GM21786 (cell line): ENCODE measurements at regions not wholly inside any gene's neighbourhood (a gene's known extent, or its start where the extent isn't known, plus 50 kb on each side); places are given as distances from the start of the nearest gene placed in this dataset.

Experiments used
- ATAC-seq: cut with Tn5 transposase; IDR thresholded peaks from one replicate; pipeline ENCODE4 v1.9.1; 2021; ENCODE audit not compliant: unreplicated experiment

DNA sequence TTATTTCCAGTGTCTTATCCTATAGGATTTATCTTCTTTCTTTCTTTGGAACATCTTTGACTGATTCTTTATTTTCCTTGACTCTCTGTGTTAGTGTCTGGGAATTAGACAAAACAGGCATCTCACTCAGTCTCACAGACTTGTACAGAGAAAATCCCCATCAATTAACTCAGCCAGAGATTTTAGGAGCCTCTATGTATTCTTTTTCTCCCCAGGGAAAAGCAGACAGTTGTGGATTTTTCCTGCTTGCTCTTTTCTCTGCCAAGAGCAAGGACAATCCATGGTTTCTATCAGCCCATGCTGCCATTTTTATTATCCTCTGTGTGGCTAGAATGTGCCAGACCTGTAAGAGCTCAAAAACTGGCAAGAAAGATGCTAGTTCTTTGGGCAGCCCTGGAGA lies 595.1 kb downstream of the SNAPC1 start:
- ATAC-seq = no peak

DNA sequence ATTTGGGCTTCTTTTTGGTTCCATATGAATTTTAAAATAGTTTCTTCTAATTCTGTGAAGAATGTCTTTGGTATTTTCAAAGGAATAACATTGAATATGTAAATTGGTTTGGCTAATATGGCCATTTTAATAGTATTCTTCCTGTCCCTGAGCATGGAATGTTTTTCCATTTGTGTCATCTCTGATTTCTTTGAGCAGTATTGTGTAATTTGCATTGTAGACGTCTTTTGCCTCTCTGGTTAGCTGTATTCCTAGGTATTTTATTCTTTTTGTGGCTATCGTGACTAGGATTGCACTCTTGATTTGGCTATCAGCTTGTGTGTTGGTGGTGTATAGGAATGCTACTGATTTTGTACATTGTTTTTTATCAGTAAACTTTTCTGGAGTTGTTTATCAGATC lies 601.9 kb downstream of the SNAPC1 start:
- ATAC-seq = no peak

DNA sequence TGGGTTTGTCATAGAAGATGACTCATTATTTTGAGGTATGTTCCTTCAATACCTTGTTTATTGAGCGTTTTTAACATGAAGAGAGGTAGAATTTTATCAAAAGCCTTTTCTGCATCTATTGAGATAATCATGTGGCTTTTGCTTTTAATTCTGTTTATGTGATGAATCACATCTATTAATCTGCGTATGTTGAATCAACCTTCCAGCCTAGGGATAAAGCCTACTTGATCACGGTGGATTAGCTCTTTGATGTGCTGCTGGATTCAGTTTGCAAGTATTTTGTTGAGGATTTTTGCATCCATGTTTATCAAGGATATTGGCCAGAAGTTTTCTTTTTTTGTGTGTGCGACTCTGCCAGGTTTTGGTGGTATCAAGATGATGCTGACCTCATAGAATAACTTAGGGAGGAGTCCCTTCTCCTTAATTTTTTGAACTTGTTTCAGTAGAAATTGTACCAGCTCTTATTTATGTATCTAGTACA lies 602.6 kb downstream of the SNAPC1 start:
- no peak for ATAC-seq

DNA sequence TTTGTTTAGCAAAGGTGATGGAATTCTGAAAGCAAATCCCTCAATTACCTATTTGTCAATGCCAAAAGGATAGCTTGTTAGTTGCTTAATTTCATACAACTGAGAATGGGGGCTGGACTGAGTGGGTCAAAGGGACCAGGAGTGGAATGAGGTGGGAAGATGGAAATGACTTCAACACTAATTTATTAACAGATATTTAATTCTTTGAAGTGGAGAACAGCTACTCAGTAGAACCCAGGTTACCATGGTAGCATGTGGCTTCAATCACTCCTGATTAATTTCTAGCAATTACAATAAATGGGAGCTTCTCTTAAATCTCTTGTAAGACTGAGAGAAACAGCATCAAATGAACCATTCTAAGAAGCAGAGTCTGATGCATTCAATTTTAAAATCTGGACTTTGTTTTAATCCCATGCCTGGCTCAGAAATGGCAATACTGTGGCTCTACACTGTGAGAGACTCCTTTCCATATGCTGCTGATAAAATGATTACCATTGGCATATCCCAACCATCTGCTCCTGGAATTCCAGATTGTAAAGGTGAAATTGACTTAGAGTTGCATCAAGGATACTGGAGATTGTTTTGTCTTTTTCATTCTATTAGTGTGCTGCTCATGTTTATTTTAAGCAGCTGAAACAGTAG lies 607.8 kb downstream of the SNAPC1 start:
- no peak for ATAC-seq

DNA sequence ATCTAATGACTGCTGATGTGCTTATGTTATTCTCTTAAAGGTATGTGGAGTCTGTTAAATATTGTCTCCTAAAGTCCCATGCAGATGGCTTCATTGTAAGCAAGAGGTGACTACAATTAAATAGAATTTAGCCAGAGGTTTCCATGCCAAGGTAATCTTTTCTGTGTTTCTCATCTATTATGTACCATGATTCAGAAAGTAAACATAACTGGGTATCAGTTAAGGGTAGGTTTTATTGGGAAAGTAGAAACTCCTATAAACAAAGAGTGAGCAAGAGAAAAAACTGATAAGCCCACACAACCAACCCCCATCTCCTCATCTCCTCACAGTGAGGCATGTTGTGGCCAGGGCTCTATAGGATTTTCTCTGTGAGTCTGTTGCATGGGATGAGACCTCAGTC lies 611.7 kb downstream of the SNAPC1 start:
- ATAC-seq = no peak

DNA sequence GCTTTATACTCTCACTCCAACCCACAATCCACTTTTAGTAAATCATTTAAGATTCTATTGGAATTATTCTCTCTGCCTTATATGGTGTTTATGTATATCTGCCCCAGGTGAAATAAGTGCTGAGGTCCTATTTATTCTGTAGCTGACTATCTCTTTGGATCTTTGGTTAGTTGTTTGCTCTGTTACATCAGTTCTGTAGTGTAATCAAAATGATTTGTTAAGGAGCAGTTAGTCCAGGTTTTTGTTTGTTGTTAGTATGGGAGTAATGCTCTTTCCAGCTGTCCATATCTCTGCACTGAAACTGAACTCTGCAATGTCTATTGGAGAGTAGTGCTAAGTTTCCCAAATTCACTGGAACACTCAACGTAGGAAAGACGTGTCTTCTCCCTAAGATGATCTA lies 615.8 kb downstream of the SNAPC1 start:
- no peak for ATAC-seq

DNA sequence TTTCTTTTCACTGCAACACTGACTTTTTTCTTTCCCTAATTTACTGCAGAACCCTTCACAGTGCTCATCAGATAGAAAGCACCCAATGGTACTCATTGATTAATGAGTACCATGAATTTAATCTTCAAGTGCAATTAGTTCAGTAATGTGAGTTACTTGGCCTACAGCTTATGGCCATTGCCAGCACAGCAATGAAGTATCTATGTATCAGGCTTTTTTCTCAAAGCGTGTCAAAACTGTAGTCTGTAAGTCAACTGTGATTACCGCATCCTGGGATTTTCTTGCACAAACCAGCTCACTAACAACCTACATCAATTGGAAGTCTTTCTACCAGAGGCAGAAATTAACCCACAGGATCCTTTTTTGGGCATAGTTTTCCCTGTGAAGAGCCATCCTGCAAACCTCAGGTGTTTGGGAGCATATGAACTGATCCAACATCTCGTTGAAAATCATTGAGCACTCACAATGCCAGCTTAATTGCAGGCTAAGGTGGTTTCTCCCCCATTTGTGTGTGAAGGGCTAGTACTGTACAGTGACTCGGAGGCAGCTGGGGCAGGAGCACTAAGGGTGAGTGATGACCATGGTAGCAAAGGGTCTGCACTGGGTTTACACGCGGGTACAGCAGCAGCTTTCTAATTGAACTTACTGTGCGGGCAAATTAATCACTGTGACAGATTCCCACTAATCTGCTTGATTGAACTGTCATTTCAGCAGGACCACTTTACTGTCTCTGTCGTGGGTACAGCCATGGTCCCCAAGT lies 619.3 kb downstream of the SNAPC1 start:
- no peak for ATAC-seq

DNA sequence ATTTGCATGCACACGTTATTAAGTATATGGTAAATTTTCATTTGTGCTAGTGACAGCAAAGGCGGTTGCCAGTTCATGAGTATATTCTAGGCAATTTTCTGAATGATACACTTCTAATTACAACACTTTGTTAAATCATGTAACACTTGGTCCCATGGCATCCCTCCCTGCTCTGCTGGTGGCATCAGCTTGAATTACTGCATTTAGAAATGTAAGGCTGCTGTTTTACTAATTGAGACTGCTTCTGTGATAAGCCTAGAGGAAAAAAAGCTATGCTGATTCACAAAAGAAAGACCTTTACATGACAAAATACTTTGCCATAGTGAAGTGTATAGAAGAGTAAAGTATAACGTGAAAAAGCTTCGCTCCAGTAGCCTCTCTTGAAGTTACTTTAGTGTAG lies 636.1 kb downstream of the KCNH5 start:
- ATAC-seq = no peak

DNA sequence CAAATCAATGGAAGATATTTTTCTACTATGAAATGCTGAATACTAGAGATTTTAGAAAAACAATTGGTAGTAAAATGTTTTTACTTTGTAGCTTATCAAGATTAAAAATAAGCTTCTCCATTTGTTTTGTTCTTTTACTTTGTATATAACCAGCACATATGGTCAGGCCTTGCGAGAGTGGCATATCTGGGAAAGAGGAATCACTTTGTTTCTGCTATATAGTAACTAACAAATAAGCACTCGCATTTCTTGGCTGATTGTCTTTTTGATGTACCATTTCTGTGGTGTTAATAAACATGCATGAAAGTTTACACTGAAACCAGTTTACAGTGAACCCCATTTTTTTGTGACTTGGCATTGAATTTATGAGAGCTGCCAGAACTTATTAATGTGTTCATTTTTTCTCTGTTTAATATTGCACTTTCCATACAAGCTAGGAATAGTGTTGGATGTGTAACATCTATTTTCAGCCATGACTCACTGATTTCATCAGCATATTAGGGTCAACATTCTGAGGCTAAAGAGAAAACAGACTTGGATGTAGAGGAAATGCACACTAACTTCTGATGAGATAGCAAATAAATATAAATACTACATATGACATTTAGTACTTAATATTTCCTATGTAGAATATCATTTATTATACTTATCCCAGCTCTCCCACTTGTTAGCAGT lies 635.5 kb downstream of the KCNH5 start:
- ATAC-seq = no peak

DNA sequence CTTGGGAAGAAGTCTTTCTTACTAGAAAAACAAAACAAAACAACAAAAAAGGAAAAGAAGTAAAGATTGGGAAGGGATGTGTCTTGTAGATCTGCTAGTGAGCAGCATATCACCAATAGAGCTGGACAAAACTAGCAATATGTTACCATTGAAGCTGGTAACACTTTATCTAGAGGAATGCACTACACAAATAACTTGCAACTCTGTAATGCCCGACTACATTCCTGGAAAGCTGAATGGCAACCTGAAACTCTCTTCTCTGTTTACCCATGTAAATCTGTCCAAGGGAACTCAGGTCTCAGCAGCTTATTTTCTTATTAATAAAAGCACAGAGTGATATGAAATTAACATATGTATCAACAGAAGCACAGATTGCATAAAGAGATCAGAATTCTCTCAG lies 624.4 kb downstream of the KCNH5 start:
- ATAC-seq = no peak

DNA sequence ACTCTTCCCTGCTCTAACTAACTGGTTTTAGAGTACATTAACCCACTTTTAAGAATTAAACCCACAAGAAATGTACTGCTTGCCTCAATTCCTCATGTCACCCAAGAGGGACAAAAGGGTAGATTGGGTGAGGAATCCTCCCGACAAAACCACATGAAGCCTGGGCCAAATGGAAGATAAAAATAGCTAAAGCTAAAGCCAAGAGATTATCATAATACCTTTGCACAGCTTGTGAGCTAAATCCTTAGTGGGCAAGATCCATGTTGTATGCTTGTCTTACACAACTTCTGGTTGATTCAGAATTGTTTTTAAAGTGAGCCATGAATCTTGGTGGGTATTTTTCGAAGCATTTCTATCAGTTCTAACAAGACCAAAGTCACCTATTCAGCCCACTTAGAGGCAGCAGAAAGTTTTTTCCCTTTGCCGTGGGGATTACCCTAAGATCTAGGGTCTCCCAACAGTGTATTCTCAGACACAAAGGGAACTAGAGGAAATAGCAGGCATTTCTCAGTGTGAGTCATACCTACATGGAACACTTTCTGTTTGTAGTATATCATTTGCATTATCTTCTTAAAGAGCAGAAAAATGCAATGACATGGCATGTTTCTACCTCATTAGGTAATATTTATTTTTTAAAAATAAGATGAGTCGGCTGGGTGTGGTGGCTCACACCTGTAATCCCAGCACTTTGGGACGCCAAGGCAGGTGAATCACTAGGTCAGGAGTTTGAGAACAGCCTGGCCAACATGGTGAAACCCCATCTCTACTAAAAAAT lies 616.6 kb downstream of the KCNH5 start:
- ATAC-seq = no peak

DNA sequence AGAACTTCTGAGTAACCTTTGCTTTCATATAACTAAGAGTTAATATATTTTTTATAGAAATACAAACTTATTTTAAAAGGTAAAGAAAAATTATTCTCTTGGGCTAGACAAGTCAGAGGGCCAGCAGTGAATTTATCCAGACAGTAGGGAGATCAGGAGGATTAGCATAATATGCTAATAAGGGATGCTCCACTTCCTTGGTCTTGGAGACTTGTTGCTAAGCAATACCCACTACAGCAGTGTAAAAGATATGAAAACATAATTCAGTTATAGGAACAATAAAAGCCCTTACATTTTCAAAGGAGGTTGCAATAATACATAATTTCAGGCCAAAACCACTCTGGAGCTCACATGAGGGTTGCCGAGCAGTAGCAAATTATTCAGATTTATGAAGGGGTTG lies 615.6 kb downstream of the KCNH5 start:
- ATAC-seq = no peak

DNA sequence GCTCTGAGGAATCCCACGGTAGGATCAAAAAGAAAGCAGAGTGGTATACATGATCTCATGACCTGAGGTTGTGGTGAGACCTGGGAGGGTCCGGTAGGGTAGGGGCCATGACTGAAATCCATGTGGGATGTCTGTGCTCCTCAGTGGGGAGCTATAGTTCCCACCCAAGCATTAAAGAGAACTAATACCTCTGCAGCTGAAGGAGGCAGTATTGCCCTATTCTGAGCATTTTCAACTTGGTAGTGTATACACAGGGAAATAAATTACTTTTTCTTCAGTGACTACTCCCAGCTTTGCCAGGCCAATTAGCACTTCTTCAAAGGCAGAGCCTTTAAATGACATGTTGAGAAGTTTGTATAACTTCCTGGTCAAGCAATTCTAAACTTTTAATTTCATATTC lies 613.8 kb downstream of the KCNH5 start:
- no peak for ATAC-seq

DNA sequence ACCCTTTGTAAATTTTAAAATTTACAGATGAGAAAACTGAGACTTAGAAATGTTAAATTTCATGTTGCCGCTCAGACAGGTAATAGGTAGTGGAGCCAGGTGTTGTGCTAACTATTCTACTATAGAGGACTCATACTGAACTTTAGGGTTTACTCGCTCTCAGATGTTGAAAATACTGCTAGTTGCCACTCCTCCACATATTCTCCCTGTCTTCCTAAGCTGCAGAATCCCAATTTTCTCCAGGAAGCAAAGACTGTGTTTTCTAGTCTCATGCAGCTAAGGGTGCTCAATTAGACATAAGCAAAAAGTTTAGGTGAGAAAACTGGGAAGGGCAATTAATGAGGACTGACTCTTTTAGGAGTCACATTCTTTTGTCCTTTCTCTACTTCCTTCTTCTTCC lies 612.3 kb downstream of the KCNH5 start:
- ATAC-seq = no peak

DNA sequence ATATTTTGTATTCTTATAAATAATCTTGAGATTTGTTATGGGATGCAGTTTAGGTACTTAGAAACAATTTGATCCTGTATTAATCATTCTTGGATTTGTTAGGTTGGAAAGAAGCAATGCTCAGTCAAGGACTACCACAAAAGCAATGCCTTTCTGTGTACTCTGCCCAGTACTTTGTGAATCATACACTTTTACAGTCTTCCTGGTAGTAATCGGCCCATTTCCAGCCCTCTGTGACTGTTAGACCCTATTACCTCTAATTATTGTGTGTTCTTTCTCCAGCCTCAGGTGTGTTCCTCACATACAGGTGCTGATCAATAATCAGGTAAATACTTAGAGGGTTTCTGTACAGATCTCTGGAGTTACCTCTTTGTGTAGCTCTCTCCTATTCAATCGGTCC lies 609.0 kb downstream of the KCNH5 start:
- no peak for ATAC-seq

DNA sequence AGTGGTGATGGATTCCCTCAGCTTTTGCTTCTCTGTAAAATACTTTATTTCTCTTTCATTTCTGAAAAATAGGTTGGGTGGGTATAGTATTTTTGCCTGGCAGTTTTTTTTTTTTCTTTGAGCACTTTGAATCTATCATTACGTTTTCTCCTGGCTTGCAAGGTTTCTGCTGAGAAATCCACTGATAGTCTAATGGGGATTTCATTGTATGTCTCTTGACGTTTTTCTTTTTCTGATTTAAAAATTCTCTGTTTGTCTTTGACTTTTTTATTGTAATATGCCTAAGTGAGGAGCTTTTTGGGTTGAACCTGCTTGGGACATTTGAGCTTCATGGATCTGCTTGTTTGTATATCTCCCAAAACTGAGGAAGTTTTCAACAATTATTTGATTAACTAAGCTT lies 606.0 kb downstream of the KCNH5 start:
- ATAC-seq = no peak

DNA sequence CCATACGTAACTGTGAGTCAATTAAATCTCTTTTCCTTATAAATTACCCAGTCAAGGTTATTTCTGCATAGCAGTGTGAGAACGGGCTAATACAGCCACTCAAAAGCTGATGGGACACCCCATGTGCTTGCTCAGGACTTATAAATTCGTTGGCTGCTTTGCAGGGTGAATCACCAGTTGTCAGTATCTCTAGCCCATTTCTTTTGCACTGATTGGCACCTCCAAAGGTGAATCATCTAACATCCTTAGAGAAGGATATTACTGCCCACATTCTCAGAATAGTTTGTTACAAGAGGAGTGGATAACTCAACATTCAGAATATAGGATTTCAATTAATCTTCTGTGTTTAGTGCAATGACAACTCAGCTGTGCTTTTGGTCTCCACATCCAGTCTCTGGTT lies 601.5 kb downstream of the KCNH5 start:
- ATAC-seq = no peak

DNA sequence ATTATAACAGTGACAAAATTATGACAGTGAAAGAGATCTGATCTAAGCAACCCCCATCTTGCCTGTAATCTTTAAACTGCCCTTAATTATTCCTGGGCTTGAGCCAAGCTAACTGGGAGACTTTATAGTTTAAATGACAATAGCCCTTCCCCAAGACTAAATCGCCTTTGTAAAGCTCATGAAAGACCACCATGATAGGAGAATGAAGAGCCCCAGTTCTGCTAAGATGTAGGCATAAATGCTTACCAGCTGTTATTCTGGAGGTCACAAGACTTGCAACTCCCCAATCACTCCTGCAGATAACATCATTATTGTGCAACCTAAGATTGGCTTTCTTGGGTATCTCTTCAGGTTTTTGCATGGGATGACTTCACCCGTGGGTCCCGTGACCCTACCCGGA lies 599.7 kb downstream of the KCNH5 start:
- no peak for ATAC-seq

DNA sequence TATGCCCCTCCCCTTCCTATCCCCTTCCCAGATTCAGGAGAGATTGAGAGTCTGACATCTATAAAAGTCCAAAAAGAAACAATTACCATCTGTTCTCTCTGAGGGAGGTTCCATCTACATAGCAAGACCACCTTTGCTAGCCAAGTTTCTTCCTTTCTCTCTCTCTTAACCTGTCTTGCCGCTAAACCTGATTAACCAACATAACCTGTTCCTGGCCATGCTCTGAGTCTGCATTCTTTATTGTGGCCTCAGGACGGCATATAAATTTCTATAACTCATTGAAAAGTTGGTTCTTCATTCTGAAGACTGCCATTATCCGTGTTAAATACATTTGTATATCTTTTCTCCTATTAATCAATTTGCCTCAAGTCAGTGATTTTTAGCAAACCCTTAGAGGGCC lies 594.0 kb downstream of the KCNH5 start:
- ATAC-seq = no peak

DNA sequence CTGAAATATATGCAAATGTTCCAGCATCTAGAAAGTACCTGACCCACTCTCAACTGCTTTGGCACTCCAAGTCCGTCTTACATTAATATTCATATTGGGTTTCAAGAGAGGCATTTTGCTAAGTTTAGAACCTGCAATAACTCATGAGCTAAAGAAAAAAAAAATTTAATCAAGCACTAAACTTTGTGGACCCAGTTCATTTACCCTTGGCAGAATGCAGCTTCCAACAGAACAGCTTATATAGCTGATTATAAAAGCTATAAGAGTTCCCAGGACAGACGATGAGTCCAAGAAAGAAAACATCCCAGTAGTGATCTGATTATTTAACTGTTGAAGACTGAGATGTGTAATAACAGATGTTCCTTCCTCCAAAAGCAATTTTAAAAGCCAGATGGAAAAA lies 592.0 kb downstream of the KCNH5 start:
- ATAC-seq = no peak

DNA sequence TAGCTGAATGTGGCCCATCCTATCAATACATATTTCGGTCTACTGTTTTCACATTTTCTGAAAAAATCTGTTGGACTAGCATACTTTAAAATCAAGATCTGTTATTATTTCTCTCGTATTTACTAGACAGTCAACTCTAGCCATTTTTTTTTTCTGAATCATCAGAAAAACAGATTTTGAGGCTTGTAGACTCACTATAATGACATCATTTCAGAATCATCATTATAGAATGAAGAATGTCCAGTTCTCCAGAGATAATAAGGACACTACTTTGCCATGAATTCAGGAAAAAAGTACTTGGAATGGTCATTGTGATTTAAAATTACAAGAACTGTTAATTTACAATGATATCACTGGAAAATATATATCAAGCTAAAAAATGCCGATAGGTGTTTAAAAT lies 589.8 kb downstream of the KCNH5 start:
- no peak for ATAC-seq

DNA sequence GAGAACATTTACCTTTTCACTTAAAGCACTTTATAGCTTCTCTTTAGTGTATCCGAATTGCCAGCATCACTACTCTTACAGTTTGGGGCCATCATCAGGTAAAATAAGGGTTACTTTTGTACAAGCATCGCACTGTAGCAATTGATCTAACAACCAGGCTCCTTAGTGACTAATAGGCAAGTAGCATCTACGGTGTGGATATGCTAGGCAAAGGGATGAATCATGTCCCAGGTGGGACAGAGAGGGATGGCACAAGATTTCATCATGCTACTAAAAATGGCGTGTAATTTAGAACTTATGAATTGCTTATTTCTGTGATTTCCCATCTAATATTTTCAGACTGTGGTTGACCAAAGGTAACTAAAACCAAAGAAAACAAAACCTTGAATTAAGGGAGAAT lies 582.3 kb downstream of the KCNH5 start:
- no peak for ATAC-seq
